ENCODE measurements at regions not wholly inside any gene's neighbourhood (a gene's known extent, or its start where the extent isn't known, plus 50 kb on each side); places are given as distances from the start of the nearest gene placed in this dataset.

DNA sequence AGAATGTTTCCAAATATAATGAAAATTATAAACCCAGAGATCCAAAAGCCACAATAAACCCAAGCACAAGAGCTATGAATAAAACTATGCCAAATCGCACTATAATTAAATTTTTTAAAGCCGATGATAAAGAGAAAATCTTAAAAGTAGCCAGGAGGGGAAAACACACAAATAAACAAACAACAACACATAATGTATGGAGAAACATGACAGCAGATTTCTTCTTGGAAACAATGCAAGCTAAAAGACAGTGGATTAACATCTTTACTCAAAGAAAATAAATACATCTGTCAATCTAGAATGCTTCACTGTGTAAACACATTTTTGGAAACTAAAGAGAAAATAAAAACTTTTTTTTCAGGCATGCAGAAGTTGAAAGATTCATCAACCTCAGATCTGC is 53.0 kb upstream of the SMOX start:
- no peak for DNase-seq (ENCODE audit: low spot score)

GRCh38 chr20:4091490-4092479 is 56.8 kb upstream of the SMOX start:
- ATAC-seq (ENCODE audit: insufficient number of reproducible peaks, low FRiP score, low read depth), result no peak
- no peaks in the 10 kb centered on the region for H3K9me3 ChIP-seq
- no peak overlapping the region for H3K4me3 ChIP-seq
- H3K4me1 ChIP-seq (ENCODE audit: control insufficient read depth in 1 of 2, low read depth in 2 of 2), result peaks cover 0 to 18% of the 10 kb centered on the region in 2 donors
- H3K27ac ChIP-seq, result peak overlapping the region in 1 of 2 donors; percentile 71
- H3K36me3 ChIP-seq, result no peaks in the 10 kb centered on the region
- DNase-seq (ENCODE audit: low spot score), result no peak
- H3K27me3 ChIP-seq (replicated peaks; ENCODE audit: insufficient read depth), result no peaks in the 10 kb centered on the region
- TF ChIP-seq, protein P1, sequence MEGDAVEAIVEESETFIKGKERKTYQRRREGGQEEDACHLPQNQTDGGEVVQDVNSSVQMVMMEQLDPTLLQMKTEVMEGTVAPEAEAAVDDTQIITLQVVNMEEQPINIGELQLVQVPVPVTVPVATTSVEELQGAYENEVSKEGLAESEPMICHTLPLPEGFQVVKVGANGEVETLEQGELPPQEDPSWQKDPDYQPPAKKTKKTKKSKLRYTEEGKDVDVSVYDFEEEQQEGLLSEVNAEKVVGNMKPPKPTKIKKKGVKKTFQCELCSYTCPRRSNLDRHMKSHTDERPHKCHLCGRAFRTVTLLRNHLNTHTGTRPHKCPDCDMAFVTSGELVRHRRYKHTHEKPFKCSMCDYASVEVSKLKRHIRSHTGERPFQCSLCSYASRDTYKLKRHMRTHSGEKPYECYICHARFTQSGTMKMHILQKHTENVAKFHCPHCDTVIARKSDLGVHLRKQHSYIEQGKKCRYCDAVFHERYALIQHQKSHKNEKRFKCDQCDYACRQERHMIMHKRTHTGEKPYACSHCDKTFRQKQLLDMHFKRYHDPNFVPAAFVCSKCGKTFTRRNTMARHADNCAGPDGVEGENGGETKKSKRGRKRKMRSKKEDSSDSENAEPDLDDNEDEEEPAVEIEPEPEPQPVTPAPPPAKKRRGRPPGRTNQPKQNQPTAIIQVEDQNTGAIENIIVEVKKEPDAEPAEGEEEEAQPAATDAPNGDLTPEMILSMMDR (IDR thresholded peaks at IDR 0.05), result peak; percentile 69

More for the DNA sequence above, 53.0 kb upstream of the SMOX start:
- no peaks in the 10 kb centered on the region for H3K36me3 ChIP-seq
- no peaks in the 10 kb centered on the region for H3K27me3 ChIP-seq (replicated peaks; ENCODE audit: insufficient read depth)
- no peak overlapping the region for H3K4me3 ChIP-seq
- no peak overlapping the region for H3K27ac ChIP-seq
- TF ChIP-seq, protein P1 (IDR thresholded peaks at IDR 0.05), result no peak
- peaks cover 0 to under 1% of the 10 kb centered on the region in 2 donors for H3K4me1 ChIP-seq (ENCODE audit: control insufficient read depth in 1 of 2, low read depth in 2 of 2)
- ATAC-seq (ENCODE audit: insufficient number of reproducible peaks, low FRiP score, low read depth), result no peak
- H3K9me3 ChIP-seq, result no peaks in the 10 kb centered on the region

DNA sequence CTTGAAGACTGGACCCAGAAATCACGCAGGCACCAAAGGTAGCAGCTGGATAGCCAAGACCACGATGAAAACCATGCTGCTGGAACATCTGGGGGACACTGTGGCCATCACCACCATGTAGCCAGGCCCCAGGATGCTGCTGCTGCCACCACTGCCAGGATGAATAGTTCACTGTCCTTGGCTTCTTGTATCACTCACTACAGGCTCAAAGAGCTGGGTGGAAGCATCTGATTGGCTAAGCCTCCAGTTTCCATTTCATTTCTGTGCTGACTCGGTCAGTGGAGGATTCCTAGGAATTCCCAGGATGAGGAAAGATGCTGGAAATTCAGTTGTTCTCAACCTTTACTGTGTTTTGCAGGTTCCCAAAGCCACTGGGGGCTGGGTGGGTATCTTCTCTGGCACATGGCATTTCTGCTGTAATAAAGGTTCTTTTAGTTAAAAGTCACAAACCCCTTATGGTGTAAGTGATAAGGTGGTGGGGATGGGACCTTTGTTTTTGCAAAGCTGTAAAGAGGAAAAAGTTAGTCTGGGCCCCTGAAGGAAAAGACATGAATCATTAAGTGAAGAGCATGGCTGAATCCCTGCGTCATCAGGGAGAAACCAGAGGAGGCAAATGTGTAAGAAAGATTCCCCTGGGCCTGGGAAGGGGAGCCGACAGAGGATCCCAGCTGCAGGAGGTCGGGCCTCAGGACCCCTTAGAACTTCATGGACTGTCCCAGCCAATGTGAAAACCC is 57.7 kb upstream of the SMOX start:
- peak overlapping the region; percentile 71 for H3K27ac ChIP-seq
- no peak for DNase-seq (ENCODE audit: low spot score)

GRCh38 chr20:4089756-4090487 is 58.7 kb upstream of the SMOX start:
- ATAC-seq (ENCODE audit: insufficient number of reproducible peaks, low FRiP score, low read depth), result peak; percentile 47
- Histone ChIP-seq H3K27me3 (replicated peaks; ENCODE audit: insufficient read depth) (no peaks in the 10 kb centered on the region), H3K4me1 (ENCODE audit: control insufficient read depth in 1 of 2, low read depth in 2 of 2) (peaks cover 0 to 29% of the 10 kb centered on the region in 2 donors), H3K9me3 (no peaks in the 10 kb centered on the region), H3K27ac (peak overlapping the region; percentile 71), H3K36me3 (no peaks in the 10 kb centered on the region), H3K4me3 (no peak overlapping the region)
- TF ChIP-seq, protein P1 (IDR thresholded peaks at IDR 0.05), result no peak
- DNase-seq (ENCODE audit: low spot score), result no peak

More for the DNA sequence above, 57.7 kb upstream of the SMOX start:
- H3K4me3 ChIP-seq, result no peak overlapping the region
- H3K36me3 ChIP-seq, result no peaks in the 10 kb centered on the region
- H3K27me3 ChIP-seq (replicated peaks; ENCODE audit: insufficient read depth), result no peaks in the 10 kb centered on the region
- ATAC-seq (ENCODE audit: insufficient number of reproducible peaks, low FRiP score, low read depth), result no peak
- H3K9me3 ChIP-seq, result no peaks in the 10 kb centered on the region
- H3K4me1 ChIP-seq (ENCODE audit: control insufficient read depth in 1 of 2, low read depth in 2 of 2), result peaks cover 0 to 26% of the 10 kb centered on the region in 2 donors
- TF ChIP-seq, protein P1 (IDR thresholded peaks at IDR 0.05), result no peak
